ENCODE measurements at regions not wholly inside any gene's neighbourhood (a gene's known extent, or its start where the extent isn't known, plus 50 kb on each side); places are given as distances from the start of the nearest gene placed in this dataset.
"Not testable (repeated sequence)": the region's sequence is repeated elsewhere in the genome, so short reads cannot be mapped to it uniquely, and the experiment has no call there.

GRCh38 chr11:96554236-96554820 is 164.5 kb downstream of the JRKL start:
- no peaks in the 10 kb centered on the region for H4K20me1 ChIP-seq (ENCODE audit: insufficient read depth)
- H3K9ac ChIP-seq: no peak overlapping the region
- no peaks in the 10 kb centered on the region for H3K4me1 ChIP-seq (ENCODE audit: control insufficient read depth in 1 of 2, insufficient read depth in 2 of 2, low read depth in 1 of 2, low read length in 1 of 2)
- POLR2A ChIA-PET: no interaction called here
- H3K79me2 ChIP-seq (ENCODE audit: insufficient read depth): no peaks in the 10 kb centered on the region
- TF ChIP-seq PBX3 (IDR thresholded peaks at IDR 0.05) (no peak), EP300 (IDR thresholded peaks at IDR 0.05; ENCODE audit: borderline replicate concordance in 1 of 2, low read depth in 1 of 2, low read length in 1 of 2) (no peak), SIN3A (IDR thresholded peaks at IDR 0.05; ENCODE audit: borderline replicate concordance, low read depth, low read length) (no peak)
- H2AFZ ChIP-seq (ENCODE audit: low read depth): no peak overlapping the region
- H3K27ac ChIP-seq (ENCODE audit: low read depth in 2 of 2, low read length in 1 of 2): no peak overlapping the region
- no peak overlapping the region for H3K4me2 ChIP-seq
- 24% methylated on average over 5 of the region's 5 CpGs for WGBS (ENCODE audit: low lambda C conversion rate)
- H3K36me3 ChIP-seq (replicated peaks in 1 of 2; ENCODE audit: control insufficient read depth in 1 of 2, insufficient read depth in 2 of 2, low read length in 1 of 2): no peaks in the 10 kb centered on the region
- no peaks in the 10 kb centered on the region for H3K27me3 ChIP-seq (ENCODE audit: insufficient read depth)
- no peaks in the 10 kb centered on the region for H3K9me2 ChIP-seq
- H3K9me3 ChIP-seq: no peaks in the 10 kb centered on the region
- no peaks in the 10 kb centered on the region for H3F3A ChIP-seq (replicated peaks; ENCODE audit: insufficient read depth)
- no peak for DNase-seq
- CTCF ChIA-PET: no interaction called here
- no peak overlapping the region for H3K4me3 ChIP-seq (ENCODE audit: low read depth in 2 of 2, low read length in 1 of 2)

DNA sequence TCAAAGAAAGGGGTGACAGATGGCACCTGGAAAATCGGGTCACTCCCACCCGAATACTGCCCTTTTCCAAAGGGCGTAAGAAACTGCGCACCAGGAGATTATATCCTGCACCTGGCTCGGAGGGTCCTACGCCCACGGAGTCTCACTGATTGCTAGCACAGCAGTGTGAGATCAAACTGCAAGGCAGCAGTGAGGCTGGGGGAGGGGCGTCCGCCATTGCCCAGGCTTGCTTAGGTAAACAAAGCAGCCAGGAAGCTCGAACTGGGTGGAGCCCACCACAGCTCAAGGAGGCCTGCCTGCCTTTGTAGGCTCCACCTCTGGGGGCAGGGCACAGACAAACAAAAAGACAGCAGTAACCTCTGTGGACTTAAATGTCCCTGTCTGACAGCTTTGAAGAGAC is 166.0 kb downstream of the JRKL start:
- POLR2A ChIA-PET; CTCF ChIA-PET; H4K20me1 ChIP-seq (ENCODE audit: insufficient read depth); H3K27me3 ChIP-seq (ENCODE audit: insufficient read depth); H3K9me3 ChIP-seq; H3K4me2 ChIP-seq; H2AFZ ChIP-seq (ENCODE audit: low read depth); H3K4me1 ChIP-seq (ENCODE audit: control insufficient read depth in 1 of 2, insufficient read depth in 2 of 2, low read depth in 1 of 2, low read length in 1 of 2); H3K36me3 ChIP-seq (replicated peaks in 1 of 2; ENCODE audit: control insufficient read depth in 1 of 2, insufficient read depth in 2 of 2, low read length in 1 of 2); H3K9me2 ChIP-seq; H3K4me3 ChIP-seq (ENCODE audit: low read depth in 2 of 2, low read length in 1 of 2); DNase-seq; H3K27ac ChIP-seq (ENCODE audit: low read depth in 2 of 2, low read length in 1 of 2); H3K9ac ChIP-seq; H3F3A ChIP-seq (replicated peaks; ENCODE audit: insufficient read depth); H3K79me2 ChIP-seq (ENCODE audit: insufficient read depth): not testable (repeated sequence)
- WGBS (ENCODE audit: low lambda C conversion rate): 70% methylated on average over 7 of the region's 10 CpGs

DNA sequence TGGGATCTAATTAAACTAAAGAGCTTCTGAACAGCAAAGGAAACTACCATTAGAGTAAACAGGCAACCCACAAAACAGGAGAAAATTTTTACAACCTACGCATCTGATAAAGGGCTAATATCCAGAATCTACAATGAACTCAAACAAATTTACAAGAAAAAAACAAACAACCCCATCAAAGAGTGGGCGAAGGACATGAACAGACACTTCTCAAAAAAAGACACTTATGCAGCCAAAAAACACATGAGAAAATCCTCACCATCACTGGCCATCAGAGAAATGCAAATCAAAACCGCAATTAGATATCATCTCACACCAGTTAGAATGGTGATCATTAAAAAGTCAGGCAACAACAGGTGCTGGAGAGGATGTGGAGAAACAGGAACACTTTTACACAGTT is 170.9 kb downstream of the JRKL start:
- H3K4me2 ChIP-seq: not testable (repeated sequence)

DNA sequence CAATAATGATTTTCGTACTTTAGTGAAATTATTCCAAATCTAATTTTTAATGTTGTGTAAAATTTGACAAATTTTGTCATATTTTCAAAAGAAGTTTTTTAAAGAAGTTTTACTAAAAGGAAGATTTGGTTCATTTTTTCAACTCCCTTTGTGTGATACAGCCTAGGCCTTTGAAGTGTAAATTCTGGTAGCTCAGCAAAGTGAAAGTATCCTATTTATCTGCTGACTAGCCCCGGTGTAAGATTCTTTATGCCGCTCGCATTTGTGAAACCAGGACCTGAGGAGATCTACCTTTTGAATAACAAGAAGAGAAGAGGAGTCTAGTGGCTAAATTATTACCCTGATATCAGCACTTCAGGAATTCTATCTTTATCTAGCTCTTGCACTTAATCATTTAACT is 177.4 kb downstream of the JRKL start:
- no peaks in the 10 kb centered on the region for H3K9me2 ChIP-seq
- no peaks in the 10 kb centered on the region for H3K79me2 ChIP-seq (ENCODE audit: insufficient read depth)
- WGBS (ENCODE audit: low lambda C conversion rate): 73% methylated on average over 4 of the region's 4 CpGs
- H3K9me3 ChIP-seq: no peaks in the 10 kb centered on the region
- ChIA-PET CTCF (interaction anchor here (1.1 kb wide), 1 partner anchor 9 kb away, joined by 3 read pairs; no protein-coding TSS in a partner anchor), POLR2A (no interaction called here)
- DNase-seq: no peak
- no peak overlapping the region for H3K4me3 ChIP-seq (ENCODE audit: low read depth in 2 of 2, low read length in 1 of 2)
- H2AFZ ChIP-seq (ENCODE audit: low read depth): peak overlapping the region; percentile 16; the same call in 1 of the 2 replicates
- no peaks in the 10 kb centered on the region for H3K36me3 ChIP-seq (replicated peaks in 1 of 2; ENCODE audit: control insufficient read depth in 1 of 2, insufficient read depth in 2 of 2, low read length in 1 of 2)
- no peaks in the 10 kb centered on the region for H4K20me1 ChIP-seq (ENCODE audit: insufficient read depth)
- H3K4me2 ChIP-seq: no peak overlapping the region
- no peaks in the 10 kb centered on the region for H3K4me1 ChIP-seq (ENCODE audit: control insufficient read depth in 1 of 2, insufficient read depth in 2 of 2, low read depth in 1 of 2, low read length in 1 of 2)
- H3K27me3 ChIP-seq (ENCODE audit: insufficient read depth): no peaks in the 10 kb centered on the region
- H3K27ac ChIP-seq (ENCODE audit: low read depth in 2 of 2, low read length in 1 of 2): no peak overlapping the region
- H3F3A ChIP-seq (replicated peaks; ENCODE audit: insufficient read depth): no peaks in the 10 kb centered on the region
- H3K9ac ChIP-seq: no peak overlapping the region
- TF ChIP-seq TCF12 (IDR thresholded peaks at IDR 0.05) (no peak), REST (IDR thresholded peaks at IDR 0.05; ENCODE audit: low read depth, low read length) (no peak), IRF3 (IDR thresholded peaks at IDR 0.05; ENCODE audit: low read depth, low read length) (no peak), GABPA (IDR thresholded peaks at IDR 0.05; ENCODE audit: low read depth) (no peak), MEF2A (IDR thresholded peaks at IDR 0.05; ENCODE audit: borderline replicate concordance, low read depth) (no peak)

More for the DNA sequence above, 170.9 kb downstream of the JRKL start:
- H3K9ac ChIP-seq; POLR2A ChIA-PET; H2AFZ ChIP-seq (ENCODE audit: low read depth); H3K27ac ChIP-seq (ENCODE audit: low read depth in 2 of 2, low read length in 1 of 2); DNase-seq; H3F3A ChIP-seq (replicated peaks; ENCODE audit: insufficient read depth); H3K4me3 ChIP-seq (ENCODE audit: low read depth in 2 of 2, low read length in 1 of 2); H3K36me3 ChIP-seq (replicated peaks in 1 of 2; ENCODE audit: control insufficient read depth in 1 of 2, insufficient read depth in 2 of 2, low read length in 1 of 2); H3K9me3 ChIP-seq; H3K27me3 ChIP-seq (ENCODE audit: insufficient read depth); H3K79me2 ChIP-seq (ENCODE audit: insufficient read depth); H3K9me2 ChIP-seq; CTCF ChIA-PET; H3K4me1 ChIP-seq (ENCODE audit: control insufficient read depth in 1 of 2, insufficient read depth in 2 of 2, low read depth in 1 of 2, low read length in 1 of 2); H4K20me1 ChIP-seq (ENCODE audit: insufficient read depth): not testable (repeated sequence)
- WGBS (ENCODE audit: low lambda C conversion rate): 55% methylated on average over 3 of the region's 3 CpGs

Data from SK-N-SH (cell line).